ENCODE measurements at regions not wholly inside any gene's neighbourhood (a gene's known extent, or its start where the extent isn't known, plus 50 kb on each side); places are given as distances from the start of the nearest gene placed in this dataset.

GRCh38 chr18:44136326-44136725 lies 544.4 kb upstream of the SETBP1 start:
- in situ Hi-C loops (cut with MboI; ENCODE audit: low sequenced_read_pairs, unreplicated experiment), result no loop called here
- TF ChIP-seq CTCF (IDR thresholded peaks at IDR 0.05; ENCODE audit: borderline replicate concordance, control extremely low read depth, extremely low read depth, insufficient read depth, missing control alignments), result no peak
- no peak for DNase-seq (ENCODE audit: low spot score)

GRCh38 chr18:44143072-44143471 lies 537.6 kb upstream of the SETBP1 start:
- TF ChIP-seq CTCF (IDR thresholded peaks at IDR 0.05; ENCODE audit: borderline replicate concordance, control extremely low read depth, extremely low read depth, insufficient read depth, missing control alignments), result no peak
- in situ Hi-C loops (cut with MboI; ENCODE audit: low sequenced_read_pairs, unreplicated experiment), result no loop called here
- DNase-seq (ENCODE audit: low spot score), result no peak

GRCh38 chr18:44149706-44150105 lies 531.0 kb upstream of the SETBP1 start:
- in situ Hi-C loops (cut with MboI; ENCODE audit: low sequenced_read_pairs, unreplicated experiment), result no loop called here
- TF ChIP-seq CTCF (IDR thresholded peaks at IDR 0.05; ENCODE audit: borderline replicate concordance, control extremely low read depth, extremely low read depth, insufficient read depth, missing control alignments), result no peak
- DNase-seq (ENCODE audit: low spot score), result no peak

GRCh38 chr18:44153981-44154380 lies 526.7 kb upstream of the SETBP1 start:
- no peak for TF ChIP-seq CTCF (IDR thresholded peaks at IDR 0.05; ENCODE audit: borderline replicate concordance, control extremely low read depth, extremely low read depth, insufficient read depth, missing control alignments)
- no peak for DNase-seq (ENCODE audit: low spot score)

GRCh38 chr18:44156126-44156525 lies 524.6 kb upstream of the SETBP1 start:
- in situ Hi-C loops (cut with MboI; ENCODE audit: low sequenced_read_pairs, unreplicated experiment), result no loop called here

More at GRCh38 chr18:44153981-44154380, 526.7 kb upstream of the SETBP1 start:
- in situ Hi-C loops (cut with MboI; ENCODE audit: low sequenced_read_pairs, unreplicated experiment), result no loop called here

GRCh38 chr18:44156776-44157335 lies 523.8 kb upstream of the SETBP1 start:
- TF ChIP-seq CTCF (IDR thresholded peaks at IDR 0.05; ENCODE audit: borderline replicate concordance, control extremely low read depth, extremely low read depth, insufficient read depth, missing control alignments), result no peak
- no peak for DNase-seq (ENCODE audit: low spot score)
- in situ Hi-C loops (cut with MboI; ENCODE audit: low sequenced_read_pairs, unreplicated experiment), result no loop called here

More at GRCh38 chr18:44156126-44156525, 524.6 kb upstream of the SETBP1 start:
- DNase-seq (ENCODE audit: low spot score), result no peak
- TF ChIP-seq CTCF (IDR thresholded peaks at IDR 0.05; ENCODE audit: borderline replicate concordance, control extremely low read depth, extremely low read depth, insufficient read depth, missing control alignments), result no peak
